SU-DHL-6 (cell line): ENCODE measurements at regions not wholly inside any gene's neighbourhood (a gene's known extent, or its start where the extent isn't known, plus 50 kb on each side); places are given as distances from the start of the nearest gene placed in this dataset.

Experiments used
- CTCF ChIP-seq: fragments of 200-600 bp; sonication (generic); IDR thresholded peaks from one replicate; pipeline ENCODE4 v1.5.1; 2017; ENCODE audit warnings: antibody characterized with exemption, mild to moderate bottlenecking, low read length, moderate library complexity; ENCODE audit not compliant: insufficient read depth, poor library complexity, severe bottlenecking
- EZH2phosphoT487 ChIP-seq: fragments of 200-600 bp; sonication (generic), shearing (Covaris generic); conservative IDR thresholded peaks from 2 replicates; pipeline ENCODE4 v1.6.1; 2018; ENCODE audit warnings: mild to moderate bottlenecking, antibody characterized with exemption, low read length, moderate library complexity, mixed read lengths

- no peak for TF ChIP-seq EZH2phosphoT487
- TF ChIP-seq CTCF: no peak
These were observed 518.8 kb upstream of the ACVR2A start for GRCh38 chr2:147325990-147326389.
